K562 (cell line): ENCODE measurements at regions not wholly inside any gene's neighbourhood (a gene's known extent, or its start where the extent isn't known, plus 50 kb on each side); places are given as distances from the start of the nearest gene placed in this dataset.

ENCODE experiments used
- GABPA ChIP-seq: fragments of 200-800 bp; sonication (Bioruptor generic); conservative IDR thresholded peaks from 2 replicates; pipeline ENCODE4 v1.6.1; 2016; ENCODE audit warnings: low read depth, missing genetic modification characterization, missing compliant biosample characterization
- HDAC2 ChIP-seq: fragments of 450-650 bp; IDR thresholded peaks from 2 replicates; pipeline ENCODE4 v1.6.1; 2016; ENCODE audit warnings: mild to moderate bottlenecking
- HDGF ChIP-seq: fragments of 450-650 bp; IDR thresholded peaks from 2 replicates; pipeline ENCODE4 v1.6.1; 2016
- NR2C2 ChIP-seq, 2 experiments: fragments of 200-800 bp in 1 of 2; sonication (Bioruptor generic) in 1 of 2; sonication (generic) in 1 of 2; formaldehyde crosslinking in 1 of 2; IDR thresholded peaks; 2 replicates each; pipeline versions ENCODE4 v1.6.1 to v1.8.0; 2016 to 2022; ENCODE audit warnings: mild to moderate bottlenecking in 1 of 2, missing compliant biosample characterization in 1 of 2, missing genetic modification characterization in 1 of 2, missing genetic modification reagents in 1 of 2
- TCF7 ChIP-seq: sonication (generic); IDR thresholded peaks from 2 replicates; pipeline ENCODE4 v1.6.1; 2016; ENCODE audit warnings: antibody characterized with exemption, borderline replicate concordance
- TF ChIP-seq, protein P1 (sequence below), 3 experiments: IDR thresholded peaks in 2 of 3; conservative IDR thresholded peaks in 1 of 3; 2 replicates each; pipeline ENCODE4 v1.5.1; 2011 to 2012; ENCODE audit warnings: low read length in 3 of 3, mild to moderate bottlenecking in 3 of 3, control low read depth in 2 of 3, improper control_type of control experiment in 1 of 3, inconsistent platforms in 1 of 3, low read depth in 1 of 3, mixed read lengths in 1 of 3, moderate library complexity in 1 of 3; ENCODE audit not compliant: insufficient read depth in 2 of 3

DNA sequence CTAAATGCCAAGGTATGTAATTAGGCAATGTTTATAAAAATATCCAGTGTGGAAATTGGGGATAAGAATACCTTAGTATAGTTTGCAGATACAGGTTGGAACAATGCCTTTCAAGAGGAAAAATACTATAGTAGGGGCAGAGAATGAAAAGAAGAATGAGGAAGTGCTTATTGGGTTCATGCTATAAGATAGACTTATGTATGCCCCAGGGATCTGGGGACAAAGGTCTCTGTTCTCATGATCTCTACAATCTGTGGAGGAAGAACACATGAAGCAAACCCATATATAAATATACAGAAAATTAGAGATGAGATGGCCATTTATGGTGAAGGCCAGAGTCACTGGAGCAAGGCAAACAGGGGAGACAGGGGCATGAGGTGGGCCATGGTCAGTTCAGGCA, 106.5 kb upstream of the DAB2 start:
- TF ChIP-seq TCF7 (no peak), HDGF (no peak), NR2C2 (CRISPR knock-in tag; IDR thresholded peaks at IDR 0.05) (no peak), NR2C2 (tag; IDR thresholded peaks at IDR 0.05) (no peak), GABPA (tag) (no peak), HDAC2 (no peak)
- TF ChIP-seq, protein P1, sequence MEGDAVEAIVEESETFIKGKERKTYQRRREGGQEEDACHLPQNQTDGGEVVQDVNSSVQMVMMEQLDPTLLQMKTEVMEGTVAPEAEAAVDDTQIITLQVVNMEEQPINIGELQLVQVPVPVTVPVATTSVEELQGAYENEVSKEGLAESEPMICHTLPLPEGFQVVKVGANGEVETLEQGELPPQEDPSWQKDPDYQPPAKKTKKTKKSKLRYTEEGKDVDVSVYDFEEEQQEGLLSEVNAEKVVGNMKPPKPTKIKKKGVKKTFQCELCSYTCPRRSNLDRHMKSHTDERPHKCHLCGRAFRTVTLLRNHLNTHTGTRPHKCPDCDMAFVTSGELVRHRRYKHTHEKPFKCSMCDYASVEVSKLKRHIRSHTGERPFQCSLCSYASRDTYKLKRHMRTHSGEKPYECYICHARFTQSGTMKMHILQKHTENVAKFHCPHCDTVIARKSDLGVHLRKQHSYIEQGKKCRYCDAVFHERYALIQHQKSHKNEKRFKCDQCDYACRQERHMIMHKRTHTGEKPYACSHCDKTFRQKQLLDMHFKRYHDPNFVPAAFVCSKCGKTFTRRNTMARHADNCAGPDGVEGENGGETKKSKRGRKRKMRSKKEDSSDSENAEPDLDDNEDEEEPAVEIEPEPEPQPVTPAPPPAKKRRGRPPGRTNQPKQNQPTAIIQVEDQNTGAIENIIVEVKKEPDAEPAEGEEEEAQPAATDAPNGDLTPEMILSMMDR (IDR thresholded peaks at IDR 0.05 in 2 of 3, conservative IDR thresholded peaks at IDR 0.05 in 1 of 3; ENCODE audit: insufficient read depth in 2 of 3, low read depth in 1 of 3, low read length in 3 of 3) = no peak
